ENCODE measurements at regions not wholly inside any gene's neighbourhood (a gene's known extent, or its start where the extent isn't known, plus 50 kb on each side); places are given as distances from the start of the nearest gene placed in this dataset.
"Not testable (repeated sequence)": the region's sequence is repeated elsewhere in the genome, so short reads cannot be mapped to it uniquely, and the experiment has no call there.

DNA sequence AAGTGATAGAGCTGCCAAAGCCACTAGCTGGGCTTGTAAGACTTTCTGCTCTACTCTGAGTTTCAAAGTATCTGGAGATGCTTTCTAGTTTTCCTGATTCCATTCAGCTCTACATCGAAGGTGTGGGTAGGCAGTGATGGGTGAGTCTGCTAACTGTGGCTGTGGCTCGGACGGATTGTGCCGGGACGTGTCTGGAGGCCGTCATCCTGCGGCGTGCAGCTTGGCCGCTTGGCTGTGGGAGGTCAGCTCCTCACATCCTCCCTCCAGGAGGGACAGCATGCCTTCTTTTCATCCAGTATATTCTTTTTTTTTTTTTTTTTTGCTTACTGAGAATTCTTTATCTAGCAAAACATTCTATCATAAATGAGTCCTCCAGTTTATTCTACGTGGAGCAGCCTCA, 77.9 kb upstream of the AADAT start:
- DNase-seq (ENCODE audit: extremely low read depth, low read depth) = no peak
- no peak overlapping the region for H3K4me3 ChIP-seq (replicated peaks; ENCODE audit: low read depth, low read length)
- TF ChIP-seq, protein P1, sequence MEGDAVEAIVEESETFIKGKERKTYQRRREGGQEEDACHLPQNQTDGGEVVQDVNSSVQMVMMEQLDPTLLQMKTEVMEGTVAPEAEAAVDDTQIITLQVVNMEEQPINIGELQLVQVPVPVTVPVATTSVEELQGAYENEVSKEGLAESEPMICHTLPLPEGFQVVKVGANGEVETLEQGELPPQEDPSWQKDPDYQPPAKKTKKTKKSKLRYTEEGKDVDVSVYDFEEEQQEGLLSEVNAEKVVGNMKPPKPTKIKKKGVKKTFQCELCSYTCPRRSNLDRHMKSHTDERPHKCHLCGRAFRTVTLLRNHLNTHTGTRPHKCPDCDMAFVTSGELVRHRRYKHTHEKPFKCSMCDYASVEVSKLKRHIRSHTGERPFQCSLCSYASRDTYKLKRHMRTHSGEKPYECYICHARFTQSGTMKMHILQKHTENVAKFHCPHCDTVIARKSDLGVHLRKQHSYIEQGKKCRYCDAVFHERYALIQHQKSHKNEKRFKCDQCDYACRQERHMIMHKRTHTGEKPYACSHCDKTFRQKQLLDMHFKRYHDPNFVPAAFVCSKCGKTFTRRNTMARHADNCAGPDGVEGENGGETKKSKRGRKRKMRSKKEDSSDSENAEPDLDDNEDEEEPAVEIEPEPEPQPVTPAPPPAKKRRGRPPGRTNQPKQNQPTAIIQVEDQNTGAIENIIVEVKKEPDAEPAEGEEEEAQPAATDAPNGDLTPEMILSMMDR (IDR thresholded peaks at IDR 0.05; ENCODE audit: low read depth, low read length, missing control alignments) = no peak

DNA sequence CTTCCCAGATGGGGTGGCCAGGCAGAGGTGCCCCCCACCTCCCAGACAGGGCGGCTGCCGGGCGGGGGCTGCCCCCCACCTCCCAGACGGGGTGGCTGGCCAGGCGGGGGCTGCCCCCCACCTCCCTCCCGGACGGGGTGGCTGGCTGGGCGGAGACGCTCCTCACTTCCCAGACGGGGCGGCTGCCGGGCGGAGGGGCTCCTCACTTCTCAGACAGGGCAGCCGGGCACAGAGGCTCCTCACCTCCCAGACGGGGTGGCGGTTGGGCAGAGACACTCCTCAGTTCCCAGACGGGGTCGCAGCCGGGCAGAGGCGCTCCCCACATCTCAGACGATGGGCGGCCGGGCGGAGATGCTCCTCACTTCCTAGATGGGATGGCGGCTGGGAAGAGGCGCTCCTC, 76.4 kb upstream of the AADAT start:
- DNase-seq (ENCODE audit: extremely low read depth, low read depth); H3K4me3 ChIP-seq (replicated peaks; ENCODE audit: low read depth, low read length): not testable (repeated sequence)

DNA sequence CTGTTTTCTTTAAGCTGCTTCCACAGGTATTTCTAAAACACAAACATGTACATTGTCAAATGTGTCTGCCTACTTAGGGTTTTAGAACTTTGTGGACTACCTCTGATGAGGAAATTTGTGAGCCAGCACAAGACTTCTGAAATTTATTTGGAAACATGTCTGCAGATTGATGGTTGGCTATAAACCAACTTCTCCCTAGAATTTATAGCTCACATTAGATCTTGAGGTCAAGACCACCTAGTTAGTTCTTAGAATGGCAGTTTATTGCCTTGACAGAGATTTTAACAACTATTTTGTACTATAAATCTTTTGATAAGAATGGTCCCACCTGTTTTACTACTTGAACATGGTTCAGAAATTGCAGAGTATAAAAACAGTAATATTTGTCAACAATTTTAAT, 72.7 kb upstream of the AADAT start:
- no peak overlapping the region for H3K4me3 ChIP-seq (replicated peaks; ENCODE audit: low read depth, low read length)
- TF ChIP-seq, protein P1 (IDR thresholded peaks at IDR 0.05; ENCODE audit: low read depth, low read length, missing control alignments) = no peak
- DNase-seq (ENCODE audit: extremely low read depth, low read depth) = no peak

DNA sequence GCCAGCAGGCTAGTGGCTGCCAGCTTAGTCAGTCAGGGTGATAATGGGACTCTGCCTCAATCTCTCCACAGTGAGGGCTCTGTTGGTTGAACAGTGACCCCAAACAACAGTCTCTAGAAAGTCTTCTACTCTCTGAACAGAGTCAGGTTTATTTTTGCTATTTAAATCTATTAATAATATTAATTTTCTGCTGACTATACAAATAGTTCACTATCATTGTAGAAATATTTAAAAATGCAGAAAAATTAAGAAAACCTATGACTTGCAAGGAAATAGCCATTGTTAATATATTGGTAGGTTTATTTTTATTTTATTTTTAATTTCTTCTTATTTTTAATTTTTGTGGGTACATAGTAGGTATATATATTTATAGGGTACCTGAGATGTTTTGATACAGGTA, 67.9 kb upstream of the AADAT start:
- TF ChIP-seq, protein P1 (IDR thresholded peaks at IDR 0.05; ENCODE audit: low read depth, low read length, missing control alignments) = no peak
- no peak for DNase-seq (ENCODE audit: extremely low read depth, low read depth)
- no peak overlapping the region for H3K4me3 ChIP-seq (replicated peaks; ENCODE audit: low read depth, low read length)

DNA sequence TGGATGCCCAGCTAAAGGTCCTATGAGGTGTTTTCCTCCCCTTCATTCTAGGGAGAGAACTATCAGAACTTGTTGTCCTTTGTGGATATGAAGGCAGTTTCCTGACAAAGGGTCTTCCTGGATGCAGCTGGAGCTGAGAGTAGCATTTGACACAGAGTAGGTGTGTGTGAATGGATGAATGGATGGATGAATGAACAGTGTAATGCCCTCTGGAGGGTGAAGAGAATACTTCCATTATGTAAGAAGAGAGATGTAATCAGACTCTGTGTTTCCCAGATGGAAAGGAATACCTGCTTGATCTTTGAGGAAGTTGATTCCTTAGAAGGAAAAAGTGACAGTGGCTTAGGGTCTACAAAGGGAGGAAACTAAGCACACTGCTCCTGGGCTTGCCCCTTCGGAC, 55.4 kb upstream of the AADAT start:
- DNase-seq (ENCODE audit: extremely low read depth, low read depth) = no peak
- no peak overlapping the region for H3K4me3 ChIP-seq (replicated peaks; ENCODE audit: low read depth, low read length)
- TF ChIP-seq, protein P1 (IDR thresholded peaks at IDR 0.05; ENCODE audit: low read depth, low read length, missing control alignments) = no peak

DNA sequence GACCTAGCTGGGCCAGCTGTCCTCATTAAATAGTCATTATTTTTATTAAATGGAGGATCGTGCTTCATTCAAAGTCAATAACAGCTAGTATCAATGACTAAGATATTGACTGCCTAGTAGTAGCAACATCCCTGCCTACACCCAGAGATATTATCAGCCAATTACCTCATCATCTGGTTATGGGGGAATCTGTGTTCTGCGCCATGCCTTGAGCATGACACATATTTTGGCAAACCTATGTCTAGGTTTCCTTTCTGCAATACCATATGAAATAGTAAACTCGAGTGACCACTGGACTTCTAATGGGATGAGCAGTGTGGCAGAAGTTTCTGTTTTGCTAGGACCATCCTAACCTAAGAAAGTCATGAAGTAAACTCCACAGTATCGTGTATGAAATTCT, 50.0 kb upstream of the AADAT start:
- no peak overlapping the region for H3K4me3 ChIP-seq (replicated peaks; ENCODE audit: low read depth, low read length)
- no peak for DNase-seq (ENCODE audit: extremely low read depth, low read depth)
- TF ChIP-seq, protein P1 (IDR thresholded peaks at IDR 0.05; ENCODE audit: low read depth, low read length, missing control alignments) = no peak

All from HFF-Myc (cell line).